SKM-1 treated with dmso at 0.1 percent for 144 hours (cell line): ENCODE measurements at regions not wholly inside any gene's neighbourhood (a gene's known extent, or its start where the extent isn't known, plus 50 kb on each side); places are given as distances from the start of the nearest gene placed in this dataset.
"Not testable (repeated sequence)": the region's sequence is repeated elsewhere in the genome, so short reads cannot be mapped to it uniquely, and the experiment has no call there.

Experiments
- DNase-seq: peaks from one replicate; lab custom pipeline; 2025; ENCODE audit not compliant: unreplicated experiment; lab: John Stamatoyannopoulos, UW

DNA sequence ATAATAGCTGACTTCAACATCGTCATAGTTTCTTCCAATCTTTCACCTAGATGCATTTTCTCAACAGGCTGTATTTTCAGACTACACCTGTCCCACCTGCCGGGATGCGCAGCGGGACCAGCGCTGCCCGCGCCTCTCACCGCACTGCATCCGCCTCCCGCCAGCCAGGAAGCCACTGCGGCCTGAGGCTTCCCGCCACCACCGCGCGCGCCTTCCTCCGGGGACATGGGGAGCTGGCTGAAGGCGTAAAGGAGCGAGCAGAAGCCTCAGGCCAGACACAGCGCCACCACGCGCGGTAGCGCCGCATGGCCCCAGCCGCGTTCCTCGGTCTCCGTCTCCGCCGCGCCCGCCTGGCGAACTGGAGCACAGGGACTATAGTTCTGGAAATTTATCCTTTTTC lies 135.7 kb upstream of the TEKT4 start:
- not testable (repeated sequence) for DNase-seq

DNA sequence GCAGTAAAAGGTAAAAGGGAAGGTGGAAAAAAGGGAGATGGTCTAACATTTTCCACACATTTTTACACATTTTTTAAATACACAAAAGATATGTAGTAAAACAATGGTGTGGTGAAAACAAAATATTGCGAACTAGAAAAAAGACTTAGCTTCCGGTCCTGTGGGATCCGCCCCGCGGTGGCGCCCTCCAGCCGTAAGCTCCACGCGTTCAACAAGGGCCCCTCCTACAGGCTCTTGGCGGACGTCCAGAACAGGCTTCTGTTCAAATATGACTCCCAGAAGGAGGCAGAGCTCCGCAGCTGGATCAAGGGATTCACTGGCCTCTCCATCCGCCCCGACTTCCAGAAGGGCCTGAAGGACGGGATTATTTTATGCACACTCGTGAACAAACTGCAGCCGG lies 134.1 kb upstream of the TEKT4 start:
- not testable (repeated sequence) for DNase-seq

DNA sequence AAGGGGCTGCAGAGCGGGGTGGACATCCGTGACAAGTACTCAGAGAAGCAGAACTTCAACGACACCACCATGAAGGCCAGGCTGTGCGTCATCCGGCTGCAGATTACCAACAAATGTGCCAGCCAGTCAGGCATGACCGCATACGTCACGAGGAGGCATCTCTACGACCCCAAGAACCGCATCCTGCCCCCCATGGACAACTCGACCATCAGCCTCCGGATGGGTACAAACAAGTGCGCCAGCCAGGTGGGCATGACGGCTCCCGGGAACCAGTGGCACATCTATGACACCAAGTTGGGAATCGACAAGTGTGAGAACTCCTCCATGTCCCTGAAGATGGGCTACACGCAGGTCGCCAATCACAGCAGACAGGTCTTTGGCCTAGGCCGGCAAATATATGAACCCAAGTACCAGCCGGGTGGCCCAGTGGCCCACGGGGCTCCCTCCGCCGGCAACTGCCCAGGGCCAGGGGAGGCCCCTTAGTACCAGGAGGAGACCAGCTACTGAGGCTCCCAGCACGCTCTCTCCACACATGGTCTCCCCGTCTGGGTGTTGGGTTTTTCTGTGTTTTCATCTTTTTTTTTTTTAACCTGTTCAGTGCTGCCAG lies 133.4 kb upstream of the TEKT4 start:
- DNase-seq = not testable (repeated sequence)

DNA sequence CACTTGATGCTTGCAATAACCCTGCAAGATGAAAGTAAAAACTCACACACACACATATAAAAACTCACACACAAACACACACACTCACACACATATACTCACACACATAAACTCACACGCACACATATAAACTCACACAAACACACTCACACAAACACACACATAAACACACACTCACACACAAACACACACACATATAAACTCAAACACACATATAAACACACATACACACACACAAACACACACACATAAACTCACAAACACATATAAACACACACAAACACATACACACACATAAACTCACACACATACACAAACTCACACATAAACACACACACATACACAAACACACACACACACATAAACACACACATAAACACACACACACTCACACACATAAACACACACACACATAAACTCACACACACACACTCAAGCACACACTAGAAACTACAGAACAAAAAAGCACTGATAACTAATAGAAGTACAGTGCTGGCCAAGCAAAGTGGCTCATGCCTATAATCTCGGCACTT lies 117.7 kb upstream of the TEKT4 start:
- DNase-seq = no peak

DNA sequence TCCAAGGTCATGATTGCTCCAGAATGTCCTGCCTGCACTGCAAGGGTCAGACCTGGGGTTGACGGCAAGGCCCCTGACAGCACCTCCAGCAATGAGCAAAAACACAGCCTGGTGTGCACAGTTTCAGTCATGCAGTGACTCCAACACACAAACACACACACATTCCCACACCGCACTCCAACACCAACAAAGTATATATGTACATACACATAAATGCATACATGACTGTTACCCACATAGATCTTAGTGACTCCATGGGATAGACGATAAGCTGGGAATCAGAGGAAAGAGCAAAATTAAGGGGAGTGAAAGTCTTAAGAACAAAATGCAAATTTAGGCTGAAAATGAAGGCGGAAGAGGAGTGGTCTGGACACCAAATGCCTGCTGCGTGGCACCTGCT lies 112.7 kb upstream of the TEKT4 start:
- DNase-seq = no peak

DNA sequence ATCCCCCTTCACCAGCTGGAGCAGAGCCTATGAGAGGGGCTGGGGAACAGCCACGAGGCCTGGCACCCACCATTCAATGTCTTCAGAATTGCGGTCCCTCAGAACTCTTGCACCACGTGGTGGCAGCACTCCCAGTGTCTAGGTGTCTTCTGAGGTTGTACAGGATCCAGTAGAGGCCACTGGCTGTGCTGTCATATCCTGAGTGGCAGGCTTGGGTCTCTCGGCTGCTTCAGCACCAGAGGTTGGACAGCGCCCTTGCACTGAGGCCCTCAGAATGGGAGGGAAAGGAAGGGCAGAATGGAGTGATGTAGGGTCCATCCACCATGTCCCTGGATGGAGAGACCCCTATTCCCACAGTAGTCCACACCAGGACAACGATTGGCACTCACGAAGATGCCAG lies 112.0 kb upstream of the TEKT4 start:
- no peak for DNase-seq

DNA sequence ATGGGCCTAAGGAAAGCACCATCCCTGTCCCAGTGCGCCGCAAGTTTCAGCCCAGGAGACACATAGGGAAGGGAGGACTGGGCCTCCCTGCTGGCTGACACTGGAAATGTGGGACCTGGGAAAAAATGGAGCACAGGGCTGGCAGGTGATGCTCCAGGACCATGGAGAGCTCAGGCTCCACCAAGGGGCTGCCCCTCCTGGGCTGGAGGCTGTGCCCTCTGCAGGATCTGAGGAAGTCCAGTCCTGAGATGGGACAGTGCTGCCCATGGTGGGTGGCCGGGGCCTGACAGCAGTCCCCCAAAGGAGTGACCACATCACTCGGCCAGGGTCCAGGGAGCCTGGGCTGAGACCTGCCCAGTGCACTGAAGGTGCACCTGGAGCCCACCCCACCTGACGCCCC lies 108.6 kb upstream of the TEKT4 start:
- DNase-seq = no peak

DNA sequence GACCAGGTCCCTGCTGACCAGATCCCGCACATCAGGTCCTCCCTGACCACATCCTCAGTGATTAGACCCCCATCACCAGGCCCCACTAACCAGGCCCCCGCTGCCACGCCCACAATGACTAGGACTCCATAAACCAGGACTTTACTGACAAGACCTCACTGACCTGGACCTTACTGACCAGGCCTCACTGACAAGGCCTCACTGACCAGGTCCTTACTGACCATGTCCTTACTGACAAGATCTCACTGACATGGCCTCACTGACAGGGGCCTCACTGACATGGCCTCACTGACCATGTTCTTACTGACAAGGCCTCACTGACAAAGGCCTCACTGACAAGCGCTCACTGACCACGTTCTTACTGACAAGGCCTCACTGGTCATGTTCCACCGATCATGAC lies 107.9 kb upstream of the TEKT4 start:
- no peak for DNase-seq

DNA sequence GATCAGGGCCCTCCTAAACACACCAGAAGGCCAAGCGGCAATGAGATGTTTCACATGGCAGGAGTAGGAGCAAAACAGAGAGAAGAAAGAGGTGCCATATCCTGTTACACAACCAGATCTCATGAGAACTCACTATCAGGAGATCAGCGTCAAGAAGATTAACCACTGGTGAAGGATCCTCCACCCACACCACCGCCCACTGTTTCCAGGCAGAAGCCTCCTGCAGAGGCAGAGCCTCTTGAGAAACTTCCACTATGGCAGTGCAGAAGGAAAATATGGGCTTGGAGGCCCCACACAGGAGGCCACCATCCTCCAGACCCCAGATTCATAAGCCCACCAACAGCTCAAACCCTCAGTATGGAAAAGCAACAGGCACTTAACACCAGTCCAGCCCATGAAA lies 106.9 kb upstream of the TEKT4 start:
- not testable (repeated sequence) for DNase-seq

DNA sequence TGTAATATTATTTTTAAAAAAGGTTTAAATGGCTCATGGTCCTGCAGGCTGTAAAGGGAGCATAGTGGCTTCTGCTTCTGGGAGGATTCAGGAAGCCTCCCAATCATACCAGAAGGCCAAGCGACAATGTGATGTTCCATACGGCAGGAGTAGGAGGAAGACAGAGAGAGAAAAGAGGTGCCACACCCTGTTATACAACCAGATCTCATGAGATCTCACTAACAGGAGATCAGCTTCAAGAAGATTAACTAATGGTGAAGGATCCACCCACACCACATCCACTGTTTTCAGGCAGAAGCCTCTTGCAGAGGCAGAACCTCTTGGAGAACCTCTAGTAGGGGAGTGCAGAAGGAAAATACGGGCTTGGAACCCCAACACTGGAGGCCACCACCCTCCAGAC lies 103.9 kb upstream of the TEKT4 start:
- no peak for DNase-seq

DNA sequence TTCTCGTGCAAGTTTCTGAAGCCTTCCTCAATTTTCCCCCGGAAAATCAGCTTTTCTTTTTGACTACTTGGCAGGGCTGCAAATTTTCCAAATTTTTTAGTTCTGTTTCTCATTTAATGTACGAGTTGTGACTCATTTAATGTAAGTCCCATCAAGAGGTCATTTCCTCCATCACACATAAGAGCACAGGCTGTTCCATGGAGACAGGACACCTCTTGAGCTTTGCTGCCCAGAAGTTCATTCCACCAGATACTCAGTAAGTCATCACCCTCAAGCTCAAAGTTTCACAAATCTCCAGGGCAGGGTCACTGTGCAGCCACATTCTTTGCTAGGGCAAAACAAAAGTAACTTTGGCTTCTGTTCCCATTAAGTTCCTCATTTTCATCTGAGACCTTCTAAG lies 101.5 kb upstream of the TEKT4 start:
- no peak for DNase-seq

DNA sequence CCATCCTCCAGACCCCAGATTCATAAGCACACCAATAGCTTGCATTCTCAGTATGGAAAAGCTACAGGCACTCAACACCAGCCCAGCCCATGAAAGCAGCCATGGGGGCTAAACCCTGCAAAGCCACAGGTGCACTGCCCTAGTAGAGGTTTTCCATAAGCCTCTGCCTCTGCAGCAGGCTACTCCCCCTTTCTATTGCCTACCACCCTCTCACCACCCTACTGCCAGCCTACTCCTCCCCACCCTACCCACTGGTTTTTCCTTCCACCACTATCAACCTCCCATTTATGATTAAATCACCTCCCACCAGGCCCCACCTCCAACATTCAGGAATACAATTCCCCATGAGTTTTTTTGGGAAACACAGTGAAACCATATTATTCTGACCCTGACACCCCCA lies 96.4 kb upstream of the TEKT4 start:
- no peak for DNase-seq

DNA sequence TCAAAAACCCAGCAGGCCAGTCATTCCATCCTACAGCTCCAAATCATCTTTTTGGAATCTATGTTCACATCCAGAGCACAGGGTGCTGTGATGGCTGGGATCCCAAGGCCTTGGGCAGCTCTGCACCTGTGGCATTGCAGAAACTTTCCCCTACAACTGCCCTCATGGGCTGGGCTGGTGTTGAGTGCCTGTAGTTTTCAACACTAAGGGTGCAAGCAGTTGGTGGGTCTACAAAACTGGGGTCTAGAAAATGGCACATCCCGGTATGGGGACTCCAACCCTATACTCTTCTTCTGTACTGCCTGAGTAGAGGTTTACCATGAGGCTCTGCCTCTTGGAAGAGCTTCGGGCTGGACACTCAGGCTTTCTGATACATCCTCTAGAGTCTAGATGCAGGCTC lies 95.2 kb upstream of the TEKT4 start:
- DNase-seq = no peak

DNA sequence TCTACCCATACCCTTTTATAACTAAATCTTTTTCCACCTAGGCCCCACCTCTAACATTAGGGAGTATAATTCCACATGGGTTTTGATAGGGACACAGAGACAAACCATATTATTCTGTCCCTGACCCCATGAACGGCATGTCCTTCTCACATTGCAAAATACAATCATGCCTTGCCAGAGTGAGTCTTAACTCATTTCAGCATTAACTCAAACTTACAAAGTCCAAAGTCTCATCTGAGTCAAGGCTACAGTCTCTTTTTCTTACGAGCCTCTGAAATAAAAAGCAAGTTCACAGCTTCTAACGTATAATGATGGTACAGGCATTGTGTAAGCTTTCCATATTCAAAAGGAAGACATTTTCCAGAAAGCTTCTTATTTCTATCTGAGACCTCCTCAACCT lies 86.1 kb upstream of the TEKT4 start:
- DNase-seq = not testable (repeated sequence)

DNA sequence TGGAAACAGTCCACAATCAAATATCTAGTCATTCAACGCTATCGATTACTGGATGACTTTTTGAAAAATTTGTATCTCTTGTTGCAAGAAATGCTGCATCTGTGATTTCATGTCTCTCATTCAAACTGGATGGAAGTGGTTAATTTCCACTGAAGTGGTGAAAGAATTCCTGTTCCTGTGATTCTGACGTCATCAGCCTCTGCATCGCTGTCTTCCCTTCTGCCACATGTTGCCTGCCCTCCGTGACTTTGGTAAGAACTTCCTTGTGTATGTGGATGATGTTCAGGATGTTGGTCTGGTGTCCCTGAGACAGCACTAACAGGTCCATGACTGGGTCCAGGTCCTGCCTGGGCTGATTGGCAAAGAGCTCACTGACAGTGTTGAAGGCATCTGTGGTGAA lies 84.8 kb upstream of the TEKT4 start:
- not testable (repeated sequence) for DNase-seq

DNA sequence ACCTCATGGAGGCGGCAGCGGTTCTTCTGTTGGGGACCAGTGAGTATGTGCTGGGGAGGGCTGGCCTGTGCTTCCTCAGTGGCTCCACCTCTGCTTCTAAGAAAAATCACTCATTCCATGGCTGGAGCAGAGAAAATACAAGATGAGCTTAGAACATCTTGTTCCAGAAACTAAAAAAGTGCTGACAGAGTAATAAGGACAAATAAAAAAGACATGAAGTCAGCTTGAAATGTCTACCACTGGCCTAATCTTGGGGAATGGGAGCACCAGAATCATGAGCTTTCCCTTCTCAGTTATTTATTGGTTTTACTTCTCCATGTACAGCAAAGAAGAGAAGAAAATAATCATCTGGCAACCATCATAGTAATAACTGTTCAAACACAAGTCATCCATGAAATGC lies 81.1 kb upstream of the TEKT4 start:
- not testable (repeated sequence) for DNase-seq

DNA sequence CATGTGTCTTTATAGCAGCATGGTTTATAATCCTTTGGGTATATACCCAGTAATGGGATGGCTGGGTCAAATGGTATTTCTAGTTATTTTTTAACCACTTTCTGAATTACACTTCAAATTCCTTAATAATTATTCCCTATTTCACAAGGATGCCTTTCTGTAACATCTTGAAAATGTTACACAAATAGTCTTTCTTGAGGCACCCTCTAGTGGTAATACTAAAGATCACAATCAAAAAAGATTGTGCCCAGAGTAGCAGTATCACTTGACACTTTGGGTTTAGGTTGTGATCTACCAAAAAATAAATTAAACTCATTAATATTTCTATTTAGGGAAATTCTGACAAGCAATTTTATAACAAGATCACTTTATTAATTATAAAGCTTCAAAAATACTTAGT lies 74.0 kb upstream of the TEKT4 start:
- not testable (repeated sequence) for DNase-seq
